GM12878 (cell line): ENCODE measurements at regions not wholly inside any gene's neighbourhood (a gene's known extent, or its start where the extent isn't known, plus 50 kb on each side); places are given as distances from the start of the nearest gene placed in this dataset.

Experiments used
- ATAC-seq: fragments of 200-7000 bp; cut with Tn5 transposase; 3 replicates; pipeline ENCODE4 v1.9.1; 2020; ENCODE audit warnings: mild to moderate bottlenecking, moderate library complexity
- BruUV-seq: library from RNA; stranded (reverse); fragments of 400-500 nt; replicated peaks from 2 replicates; lab custom pipeline; 2021; lab: Mats Ljungman, UMichigan
- CTCF ChIA-PET: fragments of 300-600 bp; sonication (Branson Sonifier 250); formaldehyde crosslinking; extraction: SDS; loops from one replicate; lab custom pipeline; 2021; ENCODE audit warnings: inconsistent platforms; lab: Yijun Ruan, JAX
- POLR2A ChIA-PET: fragments of 350-600 bp; formaldehyde crosslinking; extraction: SDS; loops from one replicate; lab custom pipeline; 2021; ENCODE audit warnings: inconsistent platforms; lab: Charles Lee
- RAD21 ChIA-PET: fragments of 300-600 bp; sonication (Branson Sonifier 250); formaldehyde crosslinking; loops from one replicate; lab custom pipeline; 2023; ENCODE audit warnings: antibody characterized with exemption; ENCODE audit not compliant: unreplicated experiment; lab: Charles Lee
- SMC1A ChIA-PET: fragments of 300-600 bp; sonication (Branson Sonifier 250); formaldehyde crosslinking; loops from one replicate; lab custom pipeline; 2023; ENCODE audit not compliant: unreplicated experiment, uncharacterized antibody; lab: Charles Lee
- DNase-seq: peaks from one replicate; pipeline ENCODE4 v3.0.0-alpha.2; 2011; ENCODE audit warnings: low read depth, low spot score
- FAIRE-seq: peaks from 3 replicates; lab custom pipeline; 2011; peaks lifted over from hg19 to GRCh38; lab: Jason Lieb, UNC
- H2AFZ ChIP-seq: 2 replicates; pipeline ENCODE4 v1.6.0; 2011; ENCODE audit warnings: low read depth, low read length, control low read depth; ENCODE audit not compliant: control insufficient read depth
- H3K27ac ChIP-seq: 2 replicates; pipeline ENCODE4 v1.5.1; 2011; ENCODE audit warnings: control low read depth; ENCODE audit not compliant: control insufficient read depth, insufficient read depth
- H3K27me3 ChIP-seq, 2 experiments: replicated peaks in 1 of 2; 2 replicates each; pipeline versions ENCODE4 v1.6.0 to v1.6.1; 2011; ENCODE audit warnings: low read length in 1 of 2; ENCODE audit not compliant: control insufficient read depth in 2 of 2, insufficient read depth in 2 of 2
- H3K36me3 ChIP-seq, 2 experiments: 2 replicates each; pipeline ENCODE4 v1.5.1; 2011; ENCODE audit warnings: low read length in 1 of 2; ENCODE audit not compliant: control insufficient read depth in 2 of 2, insufficient read depth in 2 of 2
- H3K4me1 ChIP-seq: 2 replicates; pipeline ENCODE4 v1.6.1; 2011; ENCODE audit warnings: mild to moderate bottlenecking, low read length, moderate library complexity, mixed read lengths; ENCODE audit not compliant: control insufficient read depth, insufficient read depth
- H3K4me2 ChIP-seq: 2 replicates; pipeline ENCODE4 v1.6.0; 2011; ENCODE audit warnings: control low read depth; ENCODE audit not compliant: control insufficient read depth, insufficient read depth
- H3K4me3 ChIP-seq: fragments of 200-600 bp; sonication (generic); 2 replicates; pipeline ENCODE4 v1.5.1; 2016
- H3K79me2 ChIP-seq: 2 replicates; pipeline ENCODE4 v1.6.0; 2011; ENCODE audit warnings: low read length; ENCODE audit not compliant: control insufficient read depth, insufficient read depth
- H3K9ac ChIP-seq: 2 replicates; pipeline ENCODE4 v1.8.0; 2011; ENCODE audit warnings: low read length, control low read depth, mixed read lengths; ENCODE audit not compliant: control insufficient read depth, insufficient read depth
- H3K9me3 ChIP-seq: replicated peaks from 3 replicates; pipeline ENCODE4 v1.5.1; 2011; ENCODE audit warnings: mild to moderate bottlenecking, low read length; ENCODE audit not compliant: control insufficient read depth, insufficient read depth
- H4K20me1 ChIP-seq: 2 replicates; pipeline ENCODE4 v1.6.0; 2011; ENCODE audit not compliant: control insufficient read depth, insufficient read depth
- BACH1 ChIP-seq: fragments of 450-650 bp; IDR thresholded peaks from 2 replicates; pipeline ENCODE4 v1.6.1; 2017; ENCODE audit warnings: mild to moderate bottlenecking, borderline replicate concordance
- BCL11A ChIP-seq: IDR thresholded peaks from 2 replicates; pipeline ENCODE4 v1.6.1; 2011; ENCODE audit warnings: low read depth, low read length
- BRCA1 ChIP-seq: IDR thresholded peaks from 2 replicates; pipeline ENCODE4 v1.6.1; 2011; ENCODE audit warnings: low read depth, low read length, improper control_type of control experiment
- CREM ChIP-seq: IDR thresholded peaks from 2 replicates; pipeline ENCODE4 v1.6.1; 2014; ENCODE audit warnings: antibody characterized with exemption, low read depth
- HDAC6 ChIP-seq: fragments of 200-600 bp; sonication (generic); IDR thresholded peaks from one replicate; pipeline ENCODE4 v1.8.0; 2017; ENCODE audit warnings: antibody characterized with exemption; ENCODE audit not compliant: unreplicated experiment
- KDM1A ChIP-seq: fragments of 200-600 bp; sonication (generic); IDR thresholded peaks from 2 replicates; pipeline ENCODE4 v1.6.1; 2016; ENCODE audit warnings: borderline replicate concordance
- SMC3 ChIP-seq: IDR thresholded peaks from 2 replicates; pipeline ENCODE4 v1.6.1; 2011; ENCODE audit warnings: low read length, improper control_type of control experiment, borderline replicate concordance
- ZNF24 ChIP-seq: fragments of 450-650 bp; IDR thresholded peaks from 2 replicates; pipeline ENCODE4 v1.6.1; 2017; ENCODE audit warnings: antibody characterized with exemption, mild to moderate bottlenecking
- ZZZ3 ChIP-seq: IDR thresholded peaks from 2 replicates; pipeline ENCODE4 v1.6.1; 2011; ENCODE audit warnings: low read depth; ENCODE audit not compliant: control insufficient read depth, insufficient read length
- WGBS: methylation state at CpG from one replicate; pipeline ENCODE4 v1.1.6; 2016; ENCODE audit warnings: low lambda C conversion rate; ENCODE audit not compliant: insufficient replicate concordance, insufficient coverage; ENCODE audit errors: missing lambda C conversion rate; 5-methylcytosine and 5-hydroxymethylcytosine counted together
- in situ Hi-C: fragments of 300-500 bp; cut with MboI; formaldehyde crosslinking; loops from 9 replicates; pipeline ENCODE4 v1.14.3; 2018; ENCODE audit warnings: mixed read lengths
- intact Hi-C: fragments of 100-400 bp; cut with micrococcal nuclease; formaldehyde crosslinking; loops from one replicate; pipeline ENCODE4 v1.14.2; 2022; ENCODE audit not compliant: unreplicated experiment
- TF ChIP-seq, protein P1 (sequence below): fragments of 450-650 bp; formaldehyde crosslinking; IDR thresholded peaks from 2 replicates; pipeline ENCODE4 v1.4.0; 2022; ENCODE audit warnings: mild to moderate bottlenecking, moderate library complexity
- TF ChIP-seq, protein P2 (sequence below): IDR thresholded peaks from 2 replicates; pipeline ENCODE4 v1.6.1; 2012; ENCODE audit warnings: mild to moderate bottlenecking, low read depth, low read length

DNA sequence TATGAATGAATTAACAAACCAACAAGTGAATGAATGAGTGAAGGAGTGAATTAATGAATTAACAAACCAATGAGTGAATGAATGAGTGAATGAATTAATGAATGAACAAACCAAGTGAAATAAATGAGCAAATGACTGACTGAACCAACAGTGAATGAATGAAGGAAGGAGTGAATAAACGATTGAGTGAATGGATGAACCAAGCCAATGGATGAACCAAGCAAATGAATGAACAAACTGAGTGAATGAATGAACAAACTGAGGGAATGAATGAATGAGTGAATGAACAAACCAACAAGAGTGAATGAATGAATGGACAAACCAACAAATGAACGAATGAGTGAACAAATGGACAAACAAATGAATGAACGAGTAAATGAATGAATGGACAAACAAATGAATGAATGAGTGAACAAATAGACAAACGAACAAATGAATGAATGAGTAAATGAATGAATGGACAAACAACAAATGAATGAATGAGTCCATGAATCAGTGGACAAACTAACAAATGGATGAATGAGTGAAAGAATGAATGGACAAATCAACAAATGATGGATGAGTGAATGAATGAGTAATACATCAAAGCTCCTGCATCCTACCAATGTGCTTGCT is 69.5 kb downstream of the NPTX2 start:
- FAIRE-seq, result no peak
- RAD21 ChIA-PET, result no interaction called here
- WGBS, result 35% methylated on average over 4 of the region's 4 CpGs

GRCh38 chr7:98687111-98687751 is 70.1 kb downstream of the NPTX2 start:
- no peaks in the 10 kb centered on the region for H3K36me3 ChIP-seq
- no peaks in the 10 kb centered on the region for H3K27me3 ChIP-seq
- H3K4me3 ChIP-seq, result no peak overlapping the region
- BruUV-seq, result no TSS peak
- ATAC-seq, result no peak
- H3K9ac ChIP-seq, result no peak overlapping the region
- H3K9me3 ChIP-seq, result peaks cover 4% of the 10 kb centered on the region; the same call in 1 of the 3 replicates
- ChIA-PET CTCF (no interaction called here), POLR2A (no interaction called here), RAD21 (no interaction called here), SMC1A (interaction anchor here (0.7 kb wide), 1 partner anchor 23 kb away, joined by 3 read pairs; no protein-coding TSS in a partner anchor)
- H3K79me2 ChIP-seq, result no peaks in the 10 kb centered on the region
- intact Hi-C loops (no loop called here), in situ Hi-C loops (no loop called here)
- H3K4me1 ChIP-seq, result no peaks in the 10 kb centered on the region
- no peak overlapping the region for H3K27ac ChIP-seq
- no peaks in the 10 kb centered on the region for H4K20me1 ChIP-seq
- WGBS, result 55% methylated on average over 12 of the region's 12 CpGs
- FAIRE-seq, result no peak
- H2AFZ ChIP-seq, result no peak overlapping the region
- DNase-seq, result no peak
- H3K4me2 ChIP-seq, result no peak overlapping the region
- TF ChIP-seq CREM, result no peak
- TF ChIP-seq, protein P1, sequence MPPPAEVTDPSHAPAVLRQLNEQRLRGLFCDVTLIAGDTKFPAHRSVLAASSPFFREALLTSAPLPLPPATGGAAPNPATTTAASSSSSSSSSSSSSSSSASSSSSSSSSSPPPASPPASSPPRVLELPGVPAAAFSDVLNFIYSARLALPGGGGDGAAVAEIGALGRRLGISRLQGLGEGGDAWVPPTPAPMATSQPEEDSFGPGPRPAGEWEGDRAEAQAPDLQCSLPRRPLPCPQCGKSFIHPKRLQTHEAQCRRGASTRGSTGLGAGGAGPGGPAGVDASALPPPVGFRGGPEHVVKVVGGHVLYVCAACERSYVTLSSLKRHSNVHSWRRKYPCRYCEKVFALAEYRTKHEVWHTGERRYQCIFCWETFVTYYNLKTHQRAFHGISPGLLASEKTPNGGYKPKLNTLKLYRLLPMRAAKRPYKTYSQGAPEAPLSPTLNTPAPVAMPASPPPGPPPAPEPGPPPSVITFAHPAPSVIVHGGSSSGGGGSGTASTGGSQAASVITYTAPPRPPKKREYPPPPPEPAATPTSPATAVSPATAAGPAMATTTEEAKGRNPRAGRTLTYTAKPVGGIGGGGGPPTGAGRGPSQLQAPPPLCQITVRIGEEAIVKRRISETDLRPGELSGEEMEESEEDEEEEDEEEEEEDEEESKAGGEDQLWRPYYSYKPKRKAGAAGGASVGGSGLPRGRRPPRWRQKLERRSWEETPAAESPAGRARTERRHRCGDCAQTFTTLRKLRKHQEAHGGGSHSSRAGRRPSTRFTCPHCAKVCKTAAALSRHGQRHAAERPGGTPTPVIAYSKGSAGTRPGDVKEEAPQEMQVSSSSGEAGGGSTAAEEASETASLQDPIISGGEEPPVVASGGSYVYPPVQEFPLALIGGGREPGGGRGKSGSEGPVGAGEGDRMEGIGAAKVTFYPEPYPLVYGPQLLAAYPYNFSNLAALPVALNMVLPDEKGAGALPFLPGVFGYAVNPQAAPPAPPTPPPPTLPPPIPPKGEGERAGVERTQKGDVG (CRISPR knock-in tag), result no peak
- no peak for TF ChIP-seq BACH1
- TF ChIP-seq, protein P2, sequence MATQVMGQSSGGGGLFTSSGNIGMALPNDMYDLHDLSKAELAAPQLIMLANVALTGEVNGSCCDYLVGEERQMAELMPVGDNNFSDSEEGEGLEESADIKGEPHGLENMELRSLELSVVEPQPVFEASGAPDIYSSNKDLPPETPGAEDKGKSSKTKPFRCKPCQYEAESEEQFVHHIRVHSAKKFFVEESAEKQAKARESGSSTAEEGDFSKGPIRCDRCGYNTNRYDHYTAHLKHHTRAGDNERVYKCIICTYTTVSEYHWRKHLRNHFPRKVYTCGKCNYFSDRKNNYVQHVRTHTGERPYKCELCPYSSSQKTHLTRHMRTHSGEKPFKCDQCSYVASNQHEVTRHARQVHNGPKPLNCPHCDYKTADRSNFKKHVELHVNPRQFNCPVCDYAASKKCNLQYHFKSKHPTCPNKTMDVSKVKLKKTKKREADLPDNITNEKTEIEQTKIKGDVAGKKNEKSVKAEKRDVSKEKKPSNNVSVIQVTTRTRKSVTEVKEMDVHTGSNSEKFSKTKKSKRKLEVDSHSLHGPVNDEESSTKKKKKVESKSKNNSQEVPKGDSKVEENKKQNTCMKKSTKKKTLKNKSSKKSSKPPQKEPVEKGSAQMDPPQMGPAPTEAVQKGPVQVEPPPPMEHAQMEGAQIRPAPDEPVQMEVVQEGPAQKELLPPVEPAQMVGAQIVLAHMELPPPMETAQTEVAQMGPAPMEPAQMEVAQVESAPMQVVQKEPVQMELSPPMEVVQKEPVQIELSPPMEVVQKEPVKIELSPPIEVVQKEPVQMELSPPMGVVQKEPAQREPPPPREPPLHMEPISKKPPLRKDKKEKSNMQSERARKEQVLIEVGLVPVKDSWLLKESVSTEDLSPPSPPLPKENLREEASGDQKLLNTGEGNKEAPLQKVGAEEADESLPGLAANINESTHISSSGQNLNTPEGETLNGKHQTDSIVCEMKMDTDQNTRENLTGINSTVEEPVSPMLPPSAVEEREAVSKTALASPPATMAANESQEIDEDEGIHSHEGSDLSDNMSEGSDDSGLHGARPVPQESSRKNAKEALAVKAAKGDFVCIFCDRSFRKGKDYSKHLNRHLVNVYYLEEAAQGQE, result no peak
- TF ChIP-seq SMC3, result no peak
- TF ChIP-seq BCL11A, result no peak
- no peak for TF ChIP-seq KDM1A
- TF ChIP-seq BRCA1, result no peak
- TF ChIP-seq ZZZ3, result no peak

More for the DNA sequence above, 69.5 kb downstream of the NPTX2 start:
- CTCF ChIA-PET, result no interaction called here
- SMC1A ChIA-PET, result no interaction called here
- DNase-seq (no peak), ATAC-seq (no peak)
- Histone ChIP-seq H3K27ac (no peak overlapping the region), H4K20me1 (no peaks in the 10 kb centered on the region), H3K27me3 (no peaks in the 10 kb centered on the region; a peak in 1 of 4 replicates), H3K9ac (no peak overlapping the region), H3K4me2 (no peak overlapping the region), H3K9me3 (peaks cover 4% of the 10 kb centered on the region; the same call in 1 of the 3 replicates), H3K79me2 (no peaks in the 10 kb centered on the region), H3K4me1 (no peaks in the 10 kb centered on the region), H3K4me3 (no peak overlapping the region), H2AFZ (no peak overlapping the region), H3K36me3 (no peaks in the 10 kb centered on the region)
- in situ Hi-C loops, result no loop called here
- BruUV-seq, result no TSS peak
- TF ChIP-seq ZNF24, result peak; percentile 88
- TF ChIP-seq HDAC6, result no peak
- intact Hi-C loops, result no loop called here
- POLR2A ChIA-PET, result no interaction called here
